ENCODE measurements at regions not wholly inside any gene's neighbourhood (a gene's known extent, or its start where the extent isn't known, plus 50 kb on each side); places are given as distances from the start of the nearest gene placed in this dataset.
"Not testable (repeated sequence)": the region's sequence is repeated elsewhere in the genome, so short reads cannot be mapped to it uniquely, and the experiment has no call there.

DNA sequence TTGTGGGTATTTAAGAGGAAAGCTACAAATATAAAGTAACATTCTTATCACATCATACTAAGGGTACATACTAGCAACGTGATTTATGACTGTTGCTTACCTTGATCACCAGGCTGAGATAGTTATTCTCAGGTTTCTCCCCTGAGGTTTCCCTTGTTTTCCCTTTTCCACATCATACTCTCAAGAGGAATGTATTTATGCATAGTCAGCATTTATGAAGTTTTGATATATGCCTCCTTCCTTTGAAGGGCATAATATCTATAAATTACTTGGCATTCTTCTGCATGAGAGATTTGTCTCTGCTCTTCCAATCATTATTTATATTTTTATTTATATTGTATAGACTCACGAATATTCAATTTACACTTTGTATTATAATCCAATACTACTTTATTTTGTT, 726.7 kb upstream of the ADGRB3 start:
- H3K36me3 ChIP-seq (ENCODE audit: control insufficient read depth, insufficient read depth, low read length) = no peaks in the 10 kb centered on the region
- H3K27me3 ChIP-seq (ENCODE audit: control insufficient read depth, insufficient read depth, low read length) = no peaks in the 10 kb centered on the region
- TF ChIP-seq, protein P1, sequence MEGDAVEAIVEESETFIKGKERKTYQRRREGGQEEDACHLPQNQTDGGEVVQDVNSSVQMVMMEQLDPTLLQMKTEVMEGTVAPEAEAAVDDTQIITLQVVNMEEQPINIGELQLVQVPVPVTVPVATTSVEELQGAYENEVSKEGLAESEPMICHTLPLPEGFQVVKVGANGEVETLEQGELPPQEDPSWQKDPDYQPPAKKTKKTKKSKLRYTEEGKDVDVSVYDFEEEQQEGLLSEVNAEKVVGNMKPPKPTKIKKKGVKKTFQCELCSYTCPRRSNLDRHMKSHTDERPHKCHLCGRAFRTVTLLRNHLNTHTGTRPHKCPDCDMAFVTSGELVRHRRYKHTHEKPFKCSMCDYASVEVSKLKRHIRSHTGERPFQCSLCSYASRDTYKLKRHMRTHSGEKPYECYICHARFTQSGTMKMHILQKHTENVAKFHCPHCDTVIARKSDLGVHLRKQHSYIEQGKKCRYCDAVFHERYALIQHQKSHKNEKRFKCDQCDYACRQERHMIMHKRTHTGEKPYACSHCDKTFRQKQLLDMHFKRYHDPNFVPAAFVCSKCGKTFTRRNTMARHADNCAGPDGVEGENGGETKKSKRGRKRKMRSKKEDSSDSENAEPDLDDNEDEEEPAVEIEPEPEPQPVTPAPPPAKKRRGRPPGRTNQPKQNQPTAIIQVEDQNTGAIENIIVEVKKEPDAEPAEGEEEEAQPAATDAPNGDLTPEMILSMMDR (IDR thresholded peaks at IDR 0.05; ENCODE audit: insufficient read depth, low read depth, low read length) = no peak
- no peak for DNase-seq (ENCODE audit: low read depth)
- POLR2A ChIA-PET = no interaction called here
- CTCF ChIA-PET = interaction anchor here (0.7 kb wide), 1 partner anchor 10 kb away, joined by 4 read pairs; no protein-coding TSS in a partner anchor
- H3K4me3 ChIP-seq (ENCODE audit: low read depth, low read length) = no peak overlapping the region

DNA sequence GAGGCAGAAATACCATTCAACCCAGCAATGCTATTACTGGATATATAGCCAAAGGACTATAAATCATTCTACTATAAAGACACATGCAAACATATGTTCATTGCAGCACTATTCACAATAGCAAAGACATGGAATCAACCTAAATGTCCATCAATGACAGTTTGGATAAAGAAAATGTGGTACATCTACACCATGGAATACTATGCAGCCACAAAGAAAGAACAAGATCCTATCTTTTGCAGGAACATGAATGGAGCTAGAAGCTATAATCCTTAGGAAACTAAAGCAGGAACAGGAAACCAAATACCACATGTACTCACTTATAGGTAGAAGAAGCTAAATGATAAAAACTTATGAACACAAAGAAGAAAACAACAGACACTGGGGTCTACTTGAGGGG, 730.3 kb upstream of the ADGRB3 start:
- DNase-seq (ENCODE audit: low read depth); H3K36me3 ChIP-seq (ENCODE audit: control insufficient read depth, insufficient read depth, low read length); CTCF ChIA-PET; H3K27me3 ChIP-seq (ENCODE audit: control insufficient read depth, insufficient read depth, low read length); POLR2A ChIA-PET; H3K4me3 ChIP-seq (ENCODE audit: low read depth, low read length): not testable (repeated sequence)

DNA sequence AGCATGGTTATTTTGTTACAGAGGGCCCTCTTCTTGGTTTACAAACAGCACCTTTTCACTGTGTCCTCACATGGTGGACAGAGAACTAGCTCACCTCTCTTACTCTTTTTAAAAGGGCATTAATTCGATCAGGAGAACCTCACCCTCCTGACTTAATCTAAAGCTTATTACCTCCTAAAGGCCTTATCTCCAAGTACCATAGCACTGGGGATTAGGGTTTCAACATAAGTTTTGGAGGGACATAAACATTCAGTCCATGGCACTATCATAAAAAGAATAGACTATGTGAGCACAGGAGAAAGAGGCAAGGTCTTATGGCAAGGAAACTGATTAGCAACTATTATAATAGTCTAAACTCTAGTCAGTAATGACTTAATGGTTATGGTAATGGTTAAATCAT, 736.2 kb upstream of the ADGRB3 start:
- ChIA-PET CTCF (interaction anchor here (1.1 kb wide), 1 partner anchor 21 kb away, joined by 5 read pairs; no protein-coding TSS in a partner anchor), POLR2A (no interaction called here)
- Histone ChIP-seq H3K27me3 (ENCODE audit: control insufficient read depth, insufficient read depth, low read length) (no peaks in the 10 kb centered on the region), H3K4me3 (ENCODE audit: low read depth, low read length) (no peak overlapping the region), H3K36me3 (ENCODE audit: control insufficient read depth, insufficient read depth, low read length) (no peaks in the 10 kb centered on the region)
- no peak for DNase-seq (ENCODE audit: low read depth)
- TF ChIP-seq, protein P1 (IDR thresholded peaks at IDR 0.05; ENCODE audit: insufficient read depth, low read depth, low read length) = no peak

DNA sequence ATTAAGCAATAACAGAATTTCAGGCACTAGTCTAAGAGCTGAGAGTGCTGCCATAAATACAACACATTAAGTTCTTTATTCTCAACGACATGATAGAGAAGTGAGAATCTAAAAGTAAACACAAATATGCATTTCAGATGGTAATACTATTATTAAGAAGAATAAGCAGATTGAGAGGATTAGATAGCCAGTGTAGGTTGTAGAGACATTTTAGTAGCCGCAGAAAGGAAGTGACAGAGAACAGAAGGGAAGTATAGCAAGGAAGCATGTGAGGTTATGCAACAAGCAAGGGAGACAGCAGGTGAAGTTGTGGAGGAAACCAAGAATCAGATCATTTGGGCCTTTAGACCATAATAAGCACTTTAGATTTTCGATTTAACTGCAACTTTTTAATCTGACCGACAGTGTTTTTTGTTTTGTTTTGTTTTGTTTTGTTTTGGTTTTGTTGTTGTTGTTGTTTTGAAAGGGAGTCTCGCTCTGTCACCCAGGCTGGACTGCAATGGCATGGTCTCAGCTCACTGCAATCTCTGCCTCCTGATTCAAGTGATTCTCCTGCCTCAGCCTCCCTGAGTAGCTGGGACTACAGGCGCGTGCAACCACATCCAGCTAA, 737.0 kb upstream of the ADGRB3 start:
- POLR2A ChIA-PET = no interaction called here
- H3K4me3 ChIP-seq (ENCODE audit: low read depth, low read length) = no peak overlapping the region
- H3K27me3 ChIP-seq (ENCODE audit: control insufficient read depth, insufficient read depth, low read length) = no peaks in the 10 kb centered on the region
- TF ChIP-seq, protein P1 (IDR thresholded peaks at IDR 0.05; ENCODE audit: insufficient read depth, low read depth, low read length) = no peak
- CTCF ChIA-PET = interaction anchor here (1.1 kb wide), 1 partner anchor 20 kb away, joined by 5 read pairs; no protein-coding TSS in a partner anchor
- H3K36me3 ChIP-seq (ENCODE audit: control insufficient read depth, insufficient read depth, low read length) = no peaks in the 10 kb centered on the region
- DNase-seq (ENCODE audit: low read depth) = no peak

DNA sequence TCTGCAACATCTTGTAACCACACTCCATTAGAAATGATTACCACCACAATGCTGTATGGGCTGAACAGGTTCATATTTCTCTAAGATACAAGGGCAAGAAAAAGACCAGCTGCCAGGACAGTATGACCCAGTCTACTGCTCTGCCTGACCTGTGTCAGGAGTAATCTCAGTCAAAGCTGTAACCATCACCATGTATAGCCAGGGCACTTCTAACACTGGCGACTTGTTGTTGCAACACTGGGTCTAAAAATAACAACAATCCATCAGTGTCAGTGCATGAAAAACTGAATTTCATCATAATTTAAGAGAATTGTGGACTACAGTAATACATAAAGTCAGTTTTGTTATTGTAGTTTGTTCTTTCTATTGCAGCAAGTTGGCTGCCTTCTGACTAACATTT, 738.6 kb upstream of the ADGRB3 start:
- no peak for DNase-seq (ENCODE audit: low read depth)
- Histone ChIP-seq H3K4me3 (ENCODE audit: low read depth, low read length) (no peak overlapping the region), H3K27me3 (ENCODE audit: control insufficient read depth, insufficient read depth, low read length) (no peaks in the 10 kb centered on the region), H3K36me3 (ENCODE audit: control insufficient read depth, insufficient read depth, low read length) (no peaks in the 10 kb centered on the region)
- ChIA-PET CTCF (no interaction called here), POLR2A (no interaction called here)
- TF ChIP-seq, protein P1 (IDR thresholded peaks at IDR 0.05; ENCODE audit: insufficient read depth, low read depth, low read length) = no peak

DNA sequence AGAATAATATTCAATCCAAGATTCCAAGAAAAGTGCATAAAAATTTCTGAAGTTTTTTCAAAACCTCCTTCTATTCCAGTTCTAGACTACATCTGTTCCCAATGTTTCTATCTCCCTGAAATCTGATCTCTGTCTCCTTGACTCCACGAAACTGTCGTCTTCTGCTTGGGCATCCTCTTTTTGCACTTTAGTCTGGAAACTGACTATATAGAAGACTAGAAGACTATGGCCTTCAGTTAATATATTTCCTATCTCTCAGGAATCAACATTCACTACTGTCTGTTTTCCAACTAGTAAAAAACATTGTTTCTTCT, 745.4 kb upstream of the ADGRB3 start:
- Histone ChIP-seq H3K36me3 (ENCODE audit: control insufficient read depth, insufficient read depth, low read length) (no peaks in the 10 kb centered on the region), H3K4me3 (ENCODE audit: low read depth, low read length) (no peak overlapping the region), H3K27me3 (ENCODE audit: control insufficient read depth, insufficient read depth, low read length) (no peaks in the 10 kb centered on the region)
- TF ChIP-seq, protein P1 (IDR thresholded peaks at IDR 0.05; ENCODE audit: insufficient read depth, low read depth, low read length) = no peak
- ChIA-PET CTCF (no interaction called here), POLR2A (no interaction called here)
- no peak for DNase-seq (ENCODE audit: low read depth)
